ENCODE measurements at regions not wholly inside any gene's neighbourhood (a gene's known extent, or its start where the extent isn't known, plus 50 kb on each side); places are given as distances from the start of the nearest gene placed in this dataset.

DNA sequence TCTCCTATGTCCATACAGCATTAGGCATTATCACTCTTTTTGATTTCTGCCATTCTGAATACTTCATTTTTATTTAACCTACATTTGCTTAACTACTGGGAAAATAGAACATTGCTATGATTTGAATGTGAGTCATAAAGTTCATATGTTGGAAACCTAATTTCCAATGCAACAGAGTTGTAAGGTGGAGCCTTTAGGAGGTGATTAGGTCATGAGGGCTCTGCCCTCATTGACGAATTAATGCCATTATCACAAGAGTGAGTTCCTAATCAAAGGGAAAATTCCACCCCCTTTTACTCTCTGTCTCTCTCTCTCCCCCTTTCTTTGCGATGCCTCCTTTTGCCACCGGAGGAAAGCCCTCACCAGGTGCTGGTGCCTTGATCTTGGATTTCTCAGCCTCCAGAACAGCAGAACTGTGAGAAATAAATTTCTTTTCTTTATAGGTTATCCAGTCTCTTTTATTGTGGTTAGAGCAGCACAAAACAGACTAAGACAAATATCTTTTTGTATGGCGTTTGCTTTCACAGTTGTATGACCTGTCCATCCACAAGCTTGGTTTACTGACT is 180.1 kb upstream of the ARID2 start:
- TF ChIP-seq ELF4 (IDR thresholded peaks at IDR 0.05) (no peak), HDGF (IDR thresholded peaks at IDR 0.05; ENCODE audit: borderline replicate concordance) (no peak), L3MBTL2 (conservative IDR thresholded peaks at IDR 0.05) (no peak), BHLHE40 (IDR thresholded peaks at IDR 0.05; ENCODE audit: borderline replicate concordance) (no peak), TARDBP (IDR thresholded peaks at IDR 0.05) (no peak), SP1 (IDR thresholded peaks at IDR 0.05) (no peak)
